ENCODE measurements at regions not wholly inside any gene's neighbourhood (a gene's known extent, or its start where the extent isn't known, plus 50 kb on each side); places are given as distances from the start of the nearest gene placed in this dataset.

DNA sequence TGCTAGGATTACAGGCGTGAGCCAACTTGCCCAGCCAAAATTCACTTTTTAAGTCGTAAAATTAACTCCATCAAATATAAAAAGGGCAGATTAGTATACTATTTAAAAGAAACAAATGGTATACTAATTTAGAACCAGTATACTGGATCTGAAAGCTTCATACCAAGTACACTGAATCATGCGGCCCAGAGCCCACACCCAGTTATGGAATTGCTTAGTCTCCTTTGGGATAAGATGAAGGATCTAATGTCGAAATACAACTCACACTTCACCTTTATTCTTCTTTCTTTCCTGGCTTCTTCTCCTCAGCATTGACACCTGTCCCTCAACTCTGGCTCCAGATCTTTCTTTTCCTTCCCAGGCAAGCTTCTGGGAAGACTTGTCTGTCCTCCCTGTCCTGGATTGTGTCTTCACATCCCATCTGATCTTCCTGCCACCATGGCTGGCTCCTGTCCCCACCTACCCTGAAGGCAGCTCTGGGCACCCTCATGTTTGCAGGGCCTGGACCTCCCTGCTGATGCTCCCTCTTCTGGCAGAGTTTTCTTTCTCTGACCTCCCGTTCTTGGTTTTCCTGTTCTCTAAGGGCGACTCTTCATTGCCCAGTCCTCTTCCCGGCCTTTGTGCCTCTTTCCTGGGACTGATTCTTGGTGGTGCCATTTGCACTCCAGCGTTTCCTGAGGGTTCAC is 57.8 kb upstream of the CTBP2 start:
- H3K9me3 Mint-ChIP-seq: peaks cover 2% of the 10 kb centered on the region
- H3K27me3 Mint-ChIP-seq (ENCODE audit: low read depth): peaks cover 28% of the 10 kb centered on the region
- H3K36me3 Mint-ChIP-seq (ENCODE audit: low read depth): no peaks in the 10 kb centered on the region
- TF ChIP-seq, protein P1, sequence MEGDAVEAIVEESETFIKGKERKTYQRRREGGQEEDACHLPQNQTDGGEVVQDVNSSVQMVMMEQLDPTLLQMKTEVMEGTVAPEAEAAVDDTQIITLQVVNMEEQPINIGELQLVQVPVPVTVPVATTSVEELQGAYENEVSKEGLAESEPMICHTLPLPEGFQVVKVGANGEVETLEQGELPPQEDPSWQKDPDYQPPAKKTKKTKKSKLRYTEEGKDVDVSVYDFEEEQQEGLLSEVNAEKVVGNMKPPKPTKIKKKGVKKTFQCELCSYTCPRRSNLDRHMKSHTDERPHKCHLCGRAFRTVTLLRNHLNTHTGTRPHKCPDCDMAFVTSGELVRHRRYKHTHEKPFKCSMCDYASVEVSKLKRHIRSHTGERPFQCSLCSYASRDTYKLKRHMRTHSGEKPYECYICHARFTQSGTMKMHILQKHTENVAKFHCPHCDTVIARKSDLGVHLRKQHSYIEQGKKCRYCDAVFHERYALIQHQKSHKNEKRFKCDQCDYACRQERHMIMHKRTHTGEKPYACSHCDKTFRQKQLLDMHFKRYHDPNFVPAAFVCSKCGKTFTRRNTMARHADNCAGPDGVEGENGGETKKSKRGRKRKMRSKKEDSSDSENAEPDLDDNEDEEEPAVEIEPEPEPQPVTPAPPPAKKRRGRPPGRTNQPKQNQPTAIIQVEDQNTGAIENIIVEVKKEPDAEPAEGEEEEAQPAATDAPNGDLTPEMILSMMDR (IDR thresholded peaks at IDR 0.05; ENCODE audit: unreplicated experiment in 3 of 3): no peak
- no peaks in the 10 kb centered on the region for H3K4me1 Mint-ChIP-seq
- H3K27ac Mint-ChIP-seq: no peak overlapping the region
- H3K4me3 Mint-ChIP-seq: no peak overlapping the region

DNA sequence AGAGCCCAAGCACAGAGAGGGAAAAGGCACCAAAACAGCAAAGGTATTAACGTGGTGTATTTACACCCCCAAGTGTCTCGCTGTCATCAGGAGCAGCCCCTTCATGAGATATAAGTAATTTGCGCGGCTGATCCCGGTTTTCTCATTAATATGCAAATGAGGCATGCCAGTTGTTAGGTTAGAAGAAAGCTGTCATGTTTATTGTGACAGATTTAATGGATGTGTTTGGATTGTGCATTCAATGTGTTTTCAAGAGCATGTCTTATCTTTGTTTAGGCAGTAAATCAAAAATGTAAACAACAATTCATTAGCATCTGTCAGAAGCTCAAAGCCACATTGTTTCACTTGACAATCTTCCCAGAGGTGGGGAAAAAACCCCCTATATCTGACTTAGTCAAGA is 56.5 kb upstream of the CTBP2 start:
- peaks cover 27% of the 10 kb centered on the region for H3K27me3 Mint-ChIP-seq (ENCODE audit: low read depth)
- H3K4me1 Mint-ChIP-seq: no peaks in the 10 kb centered on the region
- H3K9me3 Mint-ChIP-seq: peaks cover 2% of the 10 kb centered on the region
- no peak overlapping the region for H3K4me3 Mint-ChIP-seq
- H3K27ac Mint-ChIP-seq: no peak overlapping the region
- TF ChIP-seq, protein P1 (IDR thresholded peaks at IDR 0.05; ENCODE audit: unreplicated experiment in 3 of 3): no peak
- no peaks in the 10 kb centered on the region for H3K36me3 Mint-ChIP-seq (ENCODE audit: low read depth)

DNA sequence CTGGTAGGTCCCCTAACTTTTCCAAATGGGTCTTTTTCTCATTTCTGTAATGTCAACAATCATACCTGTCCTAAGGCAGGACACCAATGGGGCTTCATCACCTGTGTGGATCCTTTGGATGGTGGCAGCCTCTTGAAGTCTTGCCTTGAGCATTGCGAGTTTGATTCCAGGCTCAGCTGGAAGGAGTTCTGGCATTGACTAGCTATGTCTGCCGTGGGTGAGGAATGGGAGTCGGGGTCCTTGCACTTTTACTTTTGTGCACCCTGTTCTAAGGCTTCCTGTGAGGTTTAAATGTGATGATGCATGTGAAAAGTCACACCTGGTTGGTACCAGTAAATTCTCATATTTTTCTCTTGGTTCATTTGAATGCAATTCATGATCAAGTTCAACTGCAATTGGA is 55.9 kb upstream of the CTBP2 start:
- H3K27ac Mint-ChIP-seq: no peak overlapping the region
- TF ChIP-seq, protein P1 (IDR thresholded peaks at IDR 0.05; ENCODE audit: unreplicated experiment in 3 of 3): no peak
- peaks cover 24% of the 10 kb centered on the region for H3K27me3 Mint-ChIP-seq (ENCODE audit: low read depth)
- no peaks in the 10 kb centered on the region for H3K36me3 Mint-ChIP-seq (ENCODE audit: low read depth)
- H3K4me1 Mint-ChIP-seq: no peaks in the 10 kb centered on the region
- no peak overlapping the region for H3K4me3 Mint-ChIP-seq
- H3K9me3 Mint-ChIP-seq: peaks cover 2% of the 10 kb centered on the region

DNA sequence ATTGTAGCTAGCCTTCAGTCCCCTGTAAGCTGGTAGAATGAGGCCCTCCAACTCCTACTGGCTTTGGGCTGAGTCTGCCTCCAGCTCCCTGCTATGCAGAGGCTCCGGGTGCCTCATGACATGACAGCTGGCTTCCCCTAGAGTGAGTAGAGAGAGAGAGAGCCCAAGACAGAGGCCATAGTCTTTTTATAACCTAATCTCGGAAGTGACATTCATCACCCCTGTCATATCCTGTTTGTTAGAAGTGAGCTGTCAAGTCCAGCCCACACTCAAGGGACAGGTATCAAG is 53.9 kb upstream of the CTBP2 start:
- peaks cover 5% of the 10 kb centered on the region for H3K4me1 Mint-ChIP-seq
- H3K27ac Mint-ChIP-seq: no peak overlapping the region
- H3K4me3 Mint-ChIP-seq: no peak overlapping the region
- no peaks in the 10 kb centered on the region for H3K36me3 Mint-ChIP-seq (ENCODE audit: low read depth)
- TF ChIP-seq, protein P1 (IDR thresholded peaks at IDR 0.05; ENCODE audit: unreplicated experiment in 3 of 3): no peak
- peaks cover 2% of the 10 kb centered on the region for H3K9me3 Mint-ChIP-seq
- H3K27me3 Mint-ChIP-seq (ENCODE audit: low read depth): peaks cover 5% of the 10 kb centered on the region

DNA sequence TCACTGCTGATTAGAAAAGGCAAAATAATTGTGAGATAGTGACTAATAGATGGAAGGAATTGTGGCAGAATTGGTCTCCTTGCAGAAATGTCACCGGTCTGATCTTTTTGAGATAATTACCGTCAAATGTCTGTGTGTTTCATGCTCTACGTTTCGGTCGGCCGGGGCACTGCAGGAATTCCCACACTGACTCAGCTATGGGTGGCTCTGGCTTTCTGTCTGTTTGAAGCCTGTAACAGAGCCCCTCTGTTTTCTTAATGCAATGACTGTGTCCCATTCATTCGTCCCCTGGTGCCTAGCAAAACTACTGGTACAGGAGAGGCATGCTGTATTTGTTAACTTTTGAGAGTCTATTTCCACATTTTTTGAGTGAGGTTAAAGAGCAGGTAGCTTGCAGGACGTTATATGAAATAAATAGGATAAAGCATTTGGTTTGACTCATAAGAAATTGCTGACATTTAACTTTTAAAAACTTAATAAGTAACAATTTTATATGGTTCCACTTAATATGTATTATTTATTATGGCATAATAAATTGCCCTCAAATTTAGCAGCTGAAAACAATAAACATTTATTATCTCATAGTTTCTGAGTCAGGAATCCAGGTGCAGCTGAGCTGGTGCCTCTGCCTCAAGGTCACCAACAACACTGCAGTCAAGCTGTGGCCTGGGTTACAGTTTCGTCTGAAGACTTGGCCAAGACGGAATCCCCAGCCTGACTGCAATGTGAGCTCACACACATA is 53.3 kb upstream of the CTBP2 start:
- TF ChIP-seq, protein P1 (IDR thresholded peaks at IDR 0.05; ENCODE audit: unreplicated experiment in 3 of 3): no peak
- H3K4me3 Mint-ChIP-seq: no peak overlapping the region
- H3K9me3 Mint-ChIP-seq: peaks cover 2% of the 10 kb centered on the region
- H3K27me3 Mint-ChIP-seq (ENCODE audit: low read depth): peaks cover 5% of the 10 kb centered on the region
- peaks cover 7% of the 10 kb centered on the region for H3K4me1 Mint-ChIP-seq
- no peaks in the 10 kb centered on the region for H3K36me3 Mint-ChIP-seq (ENCODE audit: low read depth)
- H3K27ac Mint-ChIP-seq: no peak overlapping the region

Data from nephron (organoid).